IMR-90 (cell line): ENCODE measurements at regions not wholly inside any gene's neighbourhood (a gene's known extent, or its start where the extent isn't known, plus 50 kb on each side); places are given as distances from the start of the nearest gene placed in this dataset.

ENCODE experiments used
- ATAC-seq: fragments of 200-7000 bp; cut with Tn5 transposase; 2 replicates; pipeline ENCODE4 v1.9.1; 2020; ENCODE audit warnings: low read depth, mild to moderate bottlenecking, moderate library complexity
- BruUV-seq: library from RNA; stranded (reverse); fragments of 400-500 nt; replicated peaks from 2 replicates; lab custom pipeline; 2021; lab: Mats Ljungman, UMichigan
- CTCF ChIA-PET: fragments of 300-600 bp; formaldehyde crosslinking; extraction: SDS; loops from one replicate; lab custom pipeline; 2021; ENCODE audit warnings: antibody characterized with exemption; lab: Yijun Ruan, JAX
- POLR2A ChIA-PET: fragments of 300-600 bp; sonication (Branson Sonifier 250); formaldehyde crosslinking; loops from one replicate; lab custom pipeline; 2022; ENCODE audit warnings: antibody characterized with exemption; ENCODE audit not compliant: unreplicated experiment; lab: Charles Lee
- DNase-seq: peaks from one replicate; pipeline ENCODE4 v3.0.0; 2013
- H2AFZ ChIP-seq: replicated peaks from 2 replicates; pipeline ENCODE3; 2013; ENCODE audit warnings: low read length, mild to moderate bottlenecking; ENCODE audit not compliant: poor library complexity
- H2AK5ac ChIP-seq: 2 replicates; pipeline ENCODE4 v1.6.1; 2013; ENCODE audit warnings: low read depth, low read length, inconsistent platforms
- H2AK9ac ChIP-seq: replicated peaks from 2 replicates; pipeline ENCODE3; 2013; ENCODE audit warnings: mild to moderate bottlenecking, low read depth, low read length, moderate library complexity; ENCODE audit not compliant: poor library complexity
- H2BK120ac ChIP-seq: 2 replicates; pipeline ENCODE4 v1.6.1; 2013; ENCODE audit warnings: low read depth, low read length, inconsistent platforms
- H2BK15ac ChIP-seq: 3 replicates; pipeline ENCODE4 v1.6.1; 2013; ENCODE audit warnings: low read depth, low read length, inconsistent platforms
- H2BK20ac ChIP-seq: 2 replicates; pipeline ENCODE4 v1.6.1; 2013; ENCODE audit warnings: low read depth, mild to moderate bottlenecking, inconsistent platforms, low read length, moderate library complexity
- H2BK5ac ChIP-seq: 2 replicates; pipeline ENCODE4 v1.6.1; 2013; ENCODE audit warnings: mild to moderate bottlenecking, low read depth, low read length, inconsistent platforms; ENCODE audit not compliant: poor library complexity, severe bottlenecking
- H3K14ac ChIP-seq: replicated peaks from 2 replicates; pipeline ENCODE4 v1.6.1; 2013; ENCODE audit warnings: low read depth, low read length, inconsistent platforms
- H3K18ac ChIP-seq: 2 replicates; pipeline ENCODE4 v1.6.1; 2013; ENCODE audit warnings: low read depth, low read length, control low read depth
- H3K23ac ChIP-seq: 2 replicates; pipeline ENCODE4 v1.6.1; 2013; ENCODE audit warnings: low read depth, low read length, inconsistent platforms
- H3K27ac ChIP-seq: 2 replicates; pipeline ENCODE4 v1.5.1; 2013; ENCODE audit warnings: mild to moderate bottlenecking, control low read depth, low read length; ENCODE audit not compliant: insufficient read depth
- H3K27me3 ChIP-seq: 2 replicates; pipeline ENCODE4 v1.6.1; 2013; ENCODE audit warnings: low read length; ENCODE audit not compliant: control insufficient read depth, insufficient read depth
- H3K36me3 ChIP-seq: 2 replicates; pipeline ENCODE4 v1.6.1; 2013; ENCODE audit warnings: low read length, mixed read lengths; ENCODE audit not compliant: control insufficient read depth, insufficient read depth
- H3K4ac ChIP-seq: 2 replicates; pipeline ENCODE4 v1.6.1; 2013; ENCODE audit warnings: low read depth, low read length, inconsistent platforms
- H3K4me1 ChIP-seq: 2 replicates; pipeline ENCODE4 v1.6.1; 2013; ENCODE audit warnings: low read length, mixed read lengths; ENCODE audit not compliant: control insufficient read depth, insufficient read depth
- H3K4me2 ChIP-seq: 2 replicates; pipeline ENCODE4 v1.6.1; 2013; ENCODE audit warnings: low read depth, mild to moderate bottlenecking, control low read depth, low read length, moderate library complexity
- H3K4me3 ChIP-seq: 2 replicates; pipeline ENCODE4 v1.5.1; 2013; ENCODE audit warnings: low read depth, mild to moderate bottlenecking, control low read depth, low read length, moderate library complexity; ENCODE audit not compliant: insufficient read depth
- H3K56ac ChIP-seq: 2 replicates; pipeline ENCODE4 v1.6.1; 2013; ENCODE audit warnings: low read length, inconsistent platforms; ENCODE audit not compliant: insufficient read depth; ENCODE audit errors: extremely low read depth
- H3K79me1 ChIP-seq, 2 experiments: 2 replicates each; pipeline ENCODE4 v1.6.1; 2013; ENCODE audit warnings: low read length in 2 of 2, inconsistent platforms in 1 of 2, low read depth in 1 of 2
- H3K9ac ChIP-seq: 2 replicates; pipeline ENCODE4 v1.6.1; 2013; ENCODE audit warnings: low read depth, low read length, control low read depth
- H3K9me1 ChIP-seq: 2 replicates; pipeline ENCODE4 v1.6.1; 2013; ENCODE audit warnings: low read length, inconsistent platforms; ENCODE audit not compliant: insufficient read depth
- H3K9me3 ChIP-seq: 2 replicates; pipeline ENCODE4 v1.6.1; 2013; ENCODE audit warnings: low read length; ENCODE audit not compliant: control insufficient read depth, insufficient read depth
- H4K20me1 ChIP-seq: 2 replicates; pipeline ENCODE4 v1.6.1; 2013; ENCODE audit warnings: low read length, inconsistent platforms; ENCODE audit not compliant: insufficient read depth
- H4K5ac ChIP-seq: 2 replicates; pipeline ENCODE4 v1.6.1; 2013; ENCODE audit warnings: mild to moderate bottlenecking, low read depth, low read length, control low read depth
- H4K8ac ChIP-seq, 2 experiments: 2 replicates each; pipeline ENCODE4 v1.6.1; 2013; ENCODE audit warnings: low read depth in 2 of 2, low read length in 2 of 2, control low read depth in 1 of 2, inconsistent platforms in 1 of 2
- H4K91ac ChIP-seq: 2 replicates; pipeline ENCODE4 v1.6.1; 2013; ENCODE audit warnings: low read depth, low read length, inconsistent platforms; ENCODE audit not compliant: insufficient read depth
- BHLHE40 ChIP-seq: fragments of 150-350 bp; IDR thresholded peaks from 2 replicates; pipeline ENCODE4 v1.6.1; 2016; ENCODE audit warnings: mild to moderate bottlenecking, low read depth, low read length
- CHD1 ChIP-seq: IDR thresholded peaks from 2 replicates; pipeline ENCODE4 v1.6.1; 2012; ENCODE audit warnings: low read depth, low read length, improper control_type of control experiment
- MAFK ChIP-seq: IDR thresholded peaks from 2 replicates; pipeline ENCODE4 v1.6.1; 2012; ENCODE audit warnings: low read depth, low read length, improper control_type of control experiment
- RAD21 ChIP-seq: IDR thresholded peaks from 2 replicates; pipeline ENCODE4 v1.6.1; 2012; ENCODE audit warnings: low read length, improper control_type of control experiment
- RCOR1 ChIP-seq: IDR thresholded peaks from 2 replicates; pipeline ENCODE4 v1.6.1; 2012; ENCODE audit warnings: mild to moderate bottlenecking, low read length, improper control_type of control experiment; ENCODE audit not compliant: insufficient replicate concordance
- RFX5 ChIP-seq: IDR thresholded peaks from 2 replicates; pipeline ENCODE4 v1.8.0; 2012; ENCODE audit warnings: low read depth, mild to moderate bottlenecking, low read length, moderate library complexity
- WGBS, 2 experiments: methylation state at CpG; one replicate each; pipeline versions ENCODE4 v1.1.5 to v1.1.7; 2013; ENCODE audit warnings: missing lambda C conversion rate in 2 of 2; ENCODE audit not compliant: insufficient read length in 1 of 2; ENCODE audit errors: extremely low coverage in 2 of 2; 5-methylcytosine and 5-hydroxymethylcytosine counted together
- dilution Hi-C: fragments of 300-500 bp; cut with HindIII; formaldehyde crosslinking; loops from one replicate; pipeline ENCODE4 v1.14.3; 2018; ENCODE audit warnings: low sequenced_read_pairs; ENCODE audit not compliant: unreplicated experiment
- in situ Hi-C: fragments of 300-500 bp; cut with MboI; formaldehyde crosslinking; loops from 3 replicates; pipeline ENCODE4 v1.14.3; 2019; ENCODE audit warnings: low sequenced_read_pairs, inconsistent platforms, mixed read lengths
- intact Hi-C: fragments of 100-400 bp; cut with micrococcal nuclease; formaldehyde crosslinking; loops from 2 replicates; pipeline ENCODE4 v1.10.0; 2022
- TF ChIP-seq, protein P1 (sequence below): conservative IDR thresholded peaks from 2 replicates; pipeline ENCODE4 v1.5.1; 2012; ENCODE audit warnings: mild to moderate bottlenecking, low read depth, low read length, improper control_type of control experiment
- TF ChIP-seq, protein P2 (sequence below): fragments of 150-350 bp; IDR thresholded peaks from 2 replicates; pipeline ENCODE4 v1.6.1; 2016; ENCODE audit warnings: low read depth, mild to moderate bottlenecking, low read length, moderate library complexity, borderline replicate concordance

DNA sequence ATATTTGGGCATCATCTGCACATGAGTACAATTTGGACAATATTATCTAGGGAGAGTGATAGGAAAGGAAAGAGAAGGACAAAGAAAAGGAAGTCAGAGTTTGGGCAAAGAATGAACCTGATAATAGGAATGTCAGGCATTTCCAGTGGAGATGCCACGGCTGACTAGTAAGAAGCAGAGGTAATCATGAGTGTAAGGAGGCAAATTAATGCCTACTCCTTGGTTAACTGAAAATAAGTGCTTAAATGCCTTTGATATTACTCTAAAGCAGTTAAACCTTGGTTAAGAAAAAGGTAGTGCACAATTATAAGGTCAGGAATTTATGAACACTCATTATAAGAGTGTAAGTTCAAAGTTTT lies 99.2 kb upstream of the DDIT4L start:
- Histone ChIP-seq H4K5ac (peak overlapping the region; percentile 13; the same call in 1 of the 2 replicates), H2AK5ac (no peak overlapping the region), H3K23ac (no peak overlapping the region), H2AFZ (no peak overlapping the region), H3K56ac (no peak overlapping the region), H3K14ac (no peak overlapping the region), H4K8ac (peak overlapping the region; percentile 57 to 76; a peak in 3 of 4 replicates), H4K91ac (0 out of 2 replicates have a peak overlapping the region, but pooled peaks have one; percentile 37), H2AK9ac (no peak overlapping the region), H3K4me1 (peaks cover 9% of the 10 kb centered on the region), H3K36me3 (no peaks in the 10 kb centered on the region), H2BK15ac (0 out of 3 replicates have a peak overlapping the region, but pooled peaks have one; percentile 54), H2BK120ac (peak overlapping the region; percentile 75), H3K9me1 (no peaks in the 10 kb centered on the region; the same call in 1 of the 2 replicates), H3K4me3 (no peak overlapping the region), H3K27ac (no peak overlapping the region), H2BK20ac (peak overlapping the region; percentile 89), H4K20me1 (no peaks in the 10 kb centered on the region), H3K9ac (no peak overlapping the region), H3K9me3 (no peaks in the 10 kb centered on the region), H3K18ac (peak overlapping the region; percentile 34; the same call in 1 of the 2 replicates), H3K4ac (peak overlapping the region; percentile 28; the same call in 1 of the 2 replicates), H3K27me3 (no peaks in the 10 kb centered on the region), H2BK5ac (peak overlapping the region; percentile 25), H3K79me1 (no peaks in the 10 kb centered on the region), H3K4me2 (no peak overlapping the region)
- in situ Hi-C loops (no loop called here), dilution Hi-C loops (no loop called here), intact Hi-C loops (no loop called here)
- ChIA-PET CTCF (no interaction called here), POLR2A (no interaction called here)
- WGBS, 2 experiments = 0% methylated on average over 1 of the region's 1 CpG; no CpG with 5 or more reads in 1 of the 2 experiments
- ATAC-seq = peak; percentile 37; the same call in 1 of the 2 replicates
- no peak for TF ChIP-seq RAD21
- TF ChIP-seq RFX5 = no peak
- TF ChIP-seq, protein P1, sequence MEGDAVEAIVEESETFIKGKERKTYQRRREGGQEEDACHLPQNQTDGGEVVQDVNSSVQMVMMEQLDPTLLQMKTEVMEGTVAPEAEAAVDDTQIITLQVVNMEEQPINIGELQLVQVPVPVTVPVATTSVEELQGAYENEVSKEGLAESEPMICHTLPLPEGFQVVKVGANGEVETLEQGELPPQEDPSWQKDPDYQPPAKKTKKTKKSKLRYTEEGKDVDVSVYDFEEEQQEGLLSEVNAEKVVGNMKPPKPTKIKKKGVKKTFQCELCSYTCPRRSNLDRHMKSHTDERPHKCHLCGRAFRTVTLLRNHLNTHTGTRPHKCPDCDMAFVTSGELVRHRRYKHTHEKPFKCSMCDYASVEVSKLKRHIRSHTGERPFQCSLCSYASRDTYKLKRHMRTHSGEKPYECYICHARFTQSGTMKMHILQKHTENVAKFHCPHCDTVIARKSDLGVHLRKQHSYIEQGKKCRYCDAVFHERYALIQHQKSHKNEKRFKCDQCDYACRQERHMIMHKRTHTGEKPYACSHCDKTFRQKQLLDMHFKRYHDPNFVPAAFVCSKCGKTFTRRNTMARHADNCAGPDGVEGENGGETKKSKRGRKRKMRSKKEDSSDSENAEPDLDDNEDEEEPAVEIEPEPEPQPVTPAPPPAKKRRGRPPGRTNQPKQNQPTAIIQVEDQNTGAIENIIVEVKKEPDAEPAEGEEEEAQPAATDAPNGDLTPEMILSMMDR = no peak
- TF ChIP-seq, protein P2, sequence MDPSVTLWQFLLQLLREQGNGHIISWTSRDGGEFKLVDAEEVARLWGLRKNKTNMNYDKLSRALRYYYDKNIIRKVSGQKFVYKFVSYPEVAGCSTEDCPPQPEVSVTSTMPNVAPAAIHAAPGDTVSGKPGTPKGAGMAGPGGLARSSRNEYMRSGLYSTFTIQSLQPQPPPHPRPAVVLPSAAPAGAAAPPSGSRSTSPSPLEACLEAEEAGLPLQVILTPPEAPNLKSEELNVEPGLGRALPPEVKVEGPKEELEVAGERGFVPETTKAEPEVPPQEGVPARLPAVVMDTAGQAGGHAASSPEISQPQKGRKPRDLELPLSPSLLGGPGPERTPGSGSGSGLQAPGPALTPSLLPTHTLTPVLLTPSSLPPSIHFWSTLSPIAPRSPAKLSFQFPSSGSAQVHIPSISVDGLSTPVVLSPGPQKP = no peak
- no peak for TF ChIP-seq RCOR1
- no peak for TF ChIP-seq BHLHE40
- TF ChIP-seq CHD1 = no peak
- TF ChIP-seq MAFK = no peak
- no peak for DNase-seq
- BruUV-seq = no TSS peak
